ENCODE measurements at regions not wholly inside any gene's neighbourhood (a gene's known extent, or its start where the extent isn't known, plus 50 kb on each side); places are given as distances from the start of the nearest gene placed in this dataset.

DNA sequence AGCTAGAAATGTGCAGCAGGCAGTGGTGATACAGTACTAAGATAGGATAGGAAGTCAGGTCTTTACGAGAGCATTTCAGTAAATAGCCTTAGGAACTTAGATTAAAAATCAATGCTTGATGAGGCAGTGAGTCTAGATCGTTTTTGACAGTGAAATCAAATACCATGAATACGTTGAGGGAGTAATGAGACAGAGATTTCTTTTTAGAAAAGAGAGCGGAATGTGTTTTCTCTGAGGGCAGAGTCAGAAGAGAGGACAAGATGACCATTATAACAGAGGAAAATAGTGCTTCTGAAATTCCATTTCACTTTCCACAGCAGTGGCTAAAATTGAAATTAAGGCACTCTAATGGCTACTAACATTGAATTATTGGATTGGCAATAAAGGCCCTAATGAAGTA lies 339.6 kb downstream of the UTRN start:
- no peak overlapping the region for H3K27ac ChIP-seq (ENCODE audit: low read depth in 1 of 2, low read length in 2 of 2)
- no peaks in the 10 kb centered on the region for H3K4me1 ChIP-seq (ENCODE audit: insufficient read depth, low read length)
- no peak for ATAC-seq (ENCODE audit: poor library complexity)
- H3K36me3 Mint-ChIP-seq (ENCODE audit: low read depth) = peaks cover 18% of the 10 kb centered on the region
- peaks cover 37% of the 10 kb centered on the region for H3K4me1 Mint-ChIP-seq (ENCODE audit: low read depth)
- H3K27me3 ChIP-seq (ENCODE audit: control insufficient read depth in 1 of 2, insufficient read depth in 2 of 2, low read length in 2 of 2) = no peaks in the 10 kb centered on the region
- no peaks in the 10 kb centered on the region for H3K27me3 Mint-ChIP-seq
- DNase-seq = no peak
- TF ChIP-seq, protein P1, sequence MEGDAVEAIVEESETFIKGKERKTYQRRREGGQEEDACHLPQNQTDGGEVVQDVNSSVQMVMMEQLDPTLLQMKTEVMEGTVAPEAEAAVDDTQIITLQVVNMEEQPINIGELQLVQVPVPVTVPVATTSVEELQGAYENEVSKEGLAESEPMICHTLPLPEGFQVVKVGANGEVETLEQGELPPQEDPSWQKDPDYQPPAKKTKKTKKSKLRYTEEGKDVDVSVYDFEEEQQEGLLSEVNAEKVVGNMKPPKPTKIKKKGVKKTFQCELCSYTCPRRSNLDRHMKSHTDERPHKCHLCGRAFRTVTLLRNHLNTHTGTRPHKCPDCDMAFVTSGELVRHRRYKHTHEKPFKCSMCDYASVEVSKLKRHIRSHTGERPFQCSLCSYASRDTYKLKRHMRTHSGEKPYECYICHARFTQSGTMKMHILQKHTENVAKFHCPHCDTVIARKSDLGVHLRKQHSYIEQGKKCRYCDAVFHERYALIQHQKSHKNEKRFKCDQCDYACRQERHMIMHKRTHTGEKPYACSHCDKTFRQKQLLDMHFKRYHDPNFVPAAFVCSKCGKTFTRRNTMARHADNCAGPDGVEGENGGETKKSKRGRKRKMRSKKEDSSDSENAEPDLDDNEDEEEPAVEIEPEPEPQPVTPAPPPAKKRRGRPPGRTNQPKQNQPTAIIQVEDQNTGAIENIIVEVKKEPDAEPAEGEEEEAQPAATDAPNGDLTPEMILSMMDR (IDR thresholded peaks at IDR 0.05) = no peak
- no peak overlapping the region for H3K4me3 Mint-ChIP-seq
- POLR2A ChIA-PET = no interaction called here
- CTCF ChIA-PET = no interaction called here
- no peaks in the 10 kb centered on the region for H3K9me3 Mint-ChIP-seq
- intact Hi-C loops (cut with DNase I, micrococcal nuclease) = no loop called here
- no peak overlapping the region for H3K4me3 ChIP-seq (ENCODE audit: low read length)
- H3K36me3 ChIP-seq (ENCODE audit: insufficient read depth, low read length) = no peaks in the 10 kb centered on the region
- H3K9me3 ChIP-seq (ENCODE audit: control insufficient read depth in 1 of 2, insufficient read depth in 1 of 2, low read length in 2 of 2) = no peaks in the 10 kb centered on the region
- H3K27ac Mint-ChIP-seq = no peak overlapping the region

GRCh38 chr6:144630857-144631256 lies 345.7 kb downstream of the UTRN start:
- ATAC-seq (ENCODE audit: poor library complexity) = no peak

DNA sequence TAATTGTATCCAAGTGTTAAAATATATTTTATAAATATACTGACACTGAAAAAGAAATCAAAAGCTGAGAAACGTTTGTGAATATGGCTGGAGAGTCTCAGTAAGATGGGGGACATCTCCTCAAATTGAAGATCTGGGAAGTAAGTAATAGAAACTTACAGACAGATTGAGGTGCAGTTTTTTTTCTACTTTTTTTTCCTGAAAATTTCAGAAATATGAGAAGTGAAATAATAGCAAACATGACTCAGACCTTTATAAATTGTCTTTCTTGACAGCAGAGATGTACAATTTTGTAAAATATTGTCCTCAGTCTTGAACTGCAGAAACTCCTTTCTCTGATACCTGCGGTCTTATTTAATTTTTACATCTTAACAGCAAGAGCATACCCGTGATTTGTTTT lies 347.1 kb downstream of the UTRN start:
- no peaks in the 10 kb centered on the region for H3K27me3 ChIP-seq (ENCODE audit: control insufficient read depth in 1 of 2, insufficient read depth in 2 of 2, low read length in 2 of 2)
- Mint-ChIP-seq H3K4me1 (ENCODE audit: low read depth) (peaks cover 17% of the 10 kb centered on the region), H3K9me3 (no peaks in the 10 kb centered on the region), H3K4me3 (no peak overlapping the region), H3K36me3 (ENCODE audit: low read depth) (peaks cover 36% of the 10 kb centered on the region), H3K27me3 (no peaks in the 10 kb centered on the region), H3K27ac (no peak overlapping the region)
- no peaks in the 10 kb centered on the region for H3K4me1 ChIP-seq (ENCODE audit: insufficient read depth, low read length)
- no peak for DNase-seq
- no peak overlapping the region for H3K4me3 ChIP-seq (ENCODE audit: low read length)
- intact Hi-C loops (cut with DNase I, micrococcal nuclease) = no loop called here
- ChIA-PET CTCF (no interaction called here), POLR2A (no interaction called here)
- ATAC-seq (ENCODE audit: poor library complexity) = no peak
- no peaks in the 10 kb centered on the region for H3K36me3 ChIP-seq (ENCODE audit: insufficient read depth, low read length)
- H3K27ac ChIP-seq (ENCODE audit: low read depth in 1 of 2, low read length in 2 of 2) = no peak overlapping the region
- TF ChIP-seq, protein P1 (IDR thresholded peaks at IDR 0.05) = no peak
- H3K9me3 ChIP-seq (ENCODE audit: control insufficient read depth in 1 of 2, insufficient read depth in 1 of 2, low read length in 2 of 2) = no peaks in the 10 kb centered on the region

More at GRCh38 chr6:144630857-144631256, 345.7 kb downstream of the UTRN start:
- ChIA-PET POLR2A (no interaction called here), CTCF (interaction anchor here (0.6 kb wide), 1 partner anchor 34 kb away, joined by 4 read pairs; no protein-coding TSS in a partner anchor)
- Mint-ChIP-seq H3K4me1 (ENCODE audit: low read depth) (peaks cover 21% of the 10 kb centered on the region), H3K4me3 (no peak overlapping the region), H3K27ac (no peak overlapping the region), H3K27me3 (no peaks in the 10 kb centered on the region), H3K9me3 (no peaks in the 10 kb centered on the region), H3K36me3 (ENCODE audit: low read depth) (peaks cover 36% of the 10 kb centered on the region)
- Histone ChIP-seq H3K4me1 (ENCODE audit: insufficient read depth, low read length) (no peaks in the 10 kb centered on the region), H3K4me3 (ENCODE audit: low read length) (no peak overlapping the region), H3K27me3 (ENCODE audit: control insufficient read depth in 1 of 2, insufficient read depth in 2 of 2, low read length in 2 of 2) (no peaks in the 10 kb centered on the region), H3K9me3 (ENCODE audit: control insufficient read depth in 1 of 2, insufficient read depth in 1 of 2, low read length in 2 of 2) (no peaks in the 10 kb centered on the region), H3K27ac (ENCODE audit: low read depth in 1 of 2, low read length in 2 of 2) (no peak overlapping the region), H3K36me3 (ENCODE audit: insufficient read depth, low read length) (no peaks in the 10 kb centered on the region)
- intact Hi-C loops (cut with DNase I, micrococcal nuclease) = no loop called here
- DNase-seq = no peak
- TF ChIP-seq, protein P1 (IDR thresholded peaks at IDR 0.05) = no peak

Data from CD4-positive, alpha-beta T cell (primary cell).